ENCODE measurements at regions not wholly inside any gene's neighbourhood (a gene's known extent, or its start where the extent isn't known, plus 50 kb on each side); places are given as distances from the start of the nearest gene placed in this dataset.

- TF ChIP-seq CREB1 (CRISPR knock-in tag; IDR thresholded peaks at IDR 0.05) (no peak), NFYB (CRISPR knock-in tag; conservative IDR thresholded peaks at IDR 0.05; ENCODE audit: low read depth) (no peak), ATF1 (CRISPR knock-in tag; IDR thresholded peaks at IDR 0.05) (no peak), TCF7 (CRISPR knock-in tag; IDR thresholded peaks at IDR 0.05; ENCODE audit: low read depth) (no peak), E2F4 (CRISPR knock-in tag; IDR thresholded peaks at IDR 0.05; ENCODE audit: borderline replicate concordance, low read depth) (no peak), ZNF423 (CRISPR knock-in tag; IDR thresholded peaks at IDR 0.05) (no peak), FOXP1 (CRISPR knock-in tag; IDR thresholded peaks at IDR 0.05; ENCODE audit: borderline replicate concordance) (no peak), NR2C2 (CRISPR knock-in tag; IDR thresholded peaks at IDR 0.05) (no peak), ZNF219 (CRISPR knock-in tag; IDR thresholded peaks at IDR 0.05; ENCODE audit: borderline replicate concordance) (no peak; the same call in 1 of the 2 replicates), USF2 (CRISPR knock-in tag; IDR thresholded peaks at IDR 0.05) (no peak), ZNF317 (CRISPR knock-in tag; IDR thresholded peaks at IDR 0.05; ENCODE audit: borderline replicate concordance, low read depth) (no peak), IRF1 (CRISPR knock-in tag; IDR thresholded peaks at IDR 0.05) (no peak)
- TF ChIP-seq, protein P1, sequence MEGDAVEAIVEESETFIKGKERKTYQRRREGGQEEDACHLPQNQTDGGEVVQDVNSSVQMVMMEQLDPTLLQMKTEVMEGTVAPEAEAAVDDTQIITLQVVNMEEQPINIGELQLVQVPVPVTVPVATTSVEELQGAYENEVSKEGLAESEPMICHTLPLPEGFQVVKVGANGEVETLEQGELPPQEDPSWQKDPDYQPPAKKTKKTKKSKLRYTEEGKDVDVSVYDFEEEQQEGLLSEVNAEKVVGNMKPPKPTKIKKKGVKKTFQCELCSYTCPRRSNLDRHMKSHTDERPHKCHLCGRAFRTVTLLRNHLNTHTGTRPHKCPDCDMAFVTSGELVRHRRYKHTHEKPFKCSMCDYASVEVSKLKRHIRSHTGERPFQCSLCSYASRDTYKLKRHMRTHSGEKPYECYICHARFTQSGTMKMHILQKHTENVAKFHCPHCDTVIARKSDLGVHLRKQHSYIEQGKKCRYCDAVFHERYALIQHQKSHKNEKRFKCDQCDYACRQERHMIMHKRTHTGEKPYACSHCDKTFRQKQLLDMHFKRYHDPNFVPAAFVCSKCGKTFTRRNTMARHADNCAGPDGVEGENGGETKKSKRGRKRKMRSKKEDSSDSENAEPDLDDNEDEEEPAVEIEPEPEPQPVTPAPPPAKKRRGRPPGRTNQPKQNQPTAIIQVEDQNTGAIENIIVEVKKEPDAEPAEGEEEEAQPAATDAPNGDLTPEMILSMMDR (IDR thresholded peaks at IDR 0.05), result no peak
- TF ChIP-seq, protein P2, sequence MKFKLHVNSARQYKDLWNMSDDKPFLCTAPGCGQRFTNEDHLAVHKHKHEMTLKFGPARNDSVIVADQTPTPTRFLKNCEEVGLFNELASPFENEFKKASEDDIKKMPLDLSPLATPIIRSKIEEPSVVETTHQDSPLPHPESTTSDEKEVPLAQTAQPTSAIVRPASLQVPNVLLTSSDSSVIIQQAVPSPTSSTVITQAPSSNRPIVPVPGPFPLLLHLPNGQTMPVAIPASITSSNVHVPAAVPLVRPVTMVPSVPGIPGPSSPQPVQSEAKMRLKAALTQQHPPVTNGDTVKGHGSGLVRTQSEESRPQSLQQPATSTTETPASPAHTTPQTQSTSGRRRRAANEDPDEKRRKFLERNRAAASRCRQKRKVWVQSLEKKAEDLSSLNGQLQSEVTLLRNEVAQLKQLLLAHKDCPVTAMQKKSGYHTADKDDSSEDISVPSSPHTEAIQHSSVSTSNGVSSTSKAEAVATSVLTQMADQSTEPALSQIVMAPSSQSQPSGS (CRISPR knock-in tag; IDR thresholded peaks at IDR 0.05; ENCODE audit: borderline replicate concordance, low read depth), result no peak
These were observed 75.2 kb upstream of the CHD6 start for GRCh38 chr20:41693136-41693979.
